T-helper 1 cell treated with Interleukin-12 subunit alpha and Interleukin-12 subunit beta and Interleukin-4 antibody, amounts not matched to agents 30 ng/mL and 1 ng/mL, for 36 hours (primary cell): ENCODE measurements at regions not wholly inside any gene's neighbourhood (a gene's known extent, or its start where the extent isn't known, plus 50 kb on each side); places are given as distances from the start of the nearest gene placed in this dataset.

ENCODE experiments used
- intact Hi-C: fragments of 100-400 bp; cut with micrococcal nuclease; formaldehyde crosslinking; loops from one replicate; pipeline ENCODE4 v1.15.1; 2024

DNA sequence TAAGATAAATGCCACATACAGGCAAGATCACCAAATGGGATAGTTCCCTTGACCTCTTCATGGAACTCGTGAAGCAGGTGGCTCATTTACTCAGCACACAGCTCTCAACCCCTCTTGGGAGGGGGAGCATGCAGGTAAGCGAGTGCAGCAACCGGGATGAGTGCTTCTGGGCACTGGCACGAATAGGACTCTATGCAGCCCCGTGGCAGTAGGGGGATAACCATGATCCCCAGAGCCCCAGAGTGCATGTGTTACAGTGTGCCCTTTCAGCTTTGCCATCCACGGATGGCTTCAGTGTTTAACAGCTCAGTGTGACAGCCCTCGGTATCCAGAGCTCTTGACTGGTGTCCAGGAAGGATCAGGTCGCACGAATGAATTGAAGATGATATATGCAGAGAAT lies 1187.1 kb downstream of the CDH9 start:
- intact Hi-C loops = no loop called here

DNA sequence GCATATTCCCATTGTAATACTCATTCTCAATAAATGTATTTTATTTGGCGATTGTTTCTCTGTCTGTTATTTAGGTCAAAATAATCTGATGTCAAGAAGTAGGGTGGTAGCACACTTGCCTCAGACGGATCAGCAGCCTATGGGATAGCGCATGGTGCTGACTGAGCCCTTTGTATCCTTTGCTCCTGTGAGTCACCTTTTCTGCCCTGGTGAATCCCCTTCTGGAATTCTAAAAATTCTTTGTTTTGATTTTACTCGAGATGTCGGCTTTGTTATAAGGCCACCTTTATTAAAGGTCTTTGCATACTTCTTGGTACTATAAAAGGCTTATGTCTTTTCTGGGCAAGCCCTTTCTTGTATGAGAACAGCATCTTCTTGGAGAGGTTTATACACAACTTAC lies 1187.8 kb downstream of the CDH9 start:
- intact Hi-C loops = no loop called here

DNA sequence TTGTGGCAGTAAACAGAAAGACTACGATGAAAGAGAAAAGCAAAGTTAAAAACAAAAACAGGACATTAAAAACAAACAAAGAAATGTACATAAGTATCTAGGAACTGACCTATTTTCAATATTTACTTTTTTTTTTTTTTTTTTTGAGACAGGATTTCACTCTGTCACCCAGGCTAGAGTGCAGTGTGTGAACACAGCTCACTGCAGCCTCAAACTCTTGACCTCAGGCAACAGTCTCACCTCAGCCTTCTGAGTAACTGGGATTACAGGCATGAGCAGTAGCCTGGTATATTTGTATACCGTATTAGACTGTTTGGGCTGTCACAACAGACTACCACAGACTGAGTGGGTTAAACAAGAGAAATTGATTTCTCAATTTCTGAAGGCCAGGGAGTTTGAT lies 1189.1 kb downstream of the CDH9 start:
- intact Hi-C loops = no loop called here

DNA sequence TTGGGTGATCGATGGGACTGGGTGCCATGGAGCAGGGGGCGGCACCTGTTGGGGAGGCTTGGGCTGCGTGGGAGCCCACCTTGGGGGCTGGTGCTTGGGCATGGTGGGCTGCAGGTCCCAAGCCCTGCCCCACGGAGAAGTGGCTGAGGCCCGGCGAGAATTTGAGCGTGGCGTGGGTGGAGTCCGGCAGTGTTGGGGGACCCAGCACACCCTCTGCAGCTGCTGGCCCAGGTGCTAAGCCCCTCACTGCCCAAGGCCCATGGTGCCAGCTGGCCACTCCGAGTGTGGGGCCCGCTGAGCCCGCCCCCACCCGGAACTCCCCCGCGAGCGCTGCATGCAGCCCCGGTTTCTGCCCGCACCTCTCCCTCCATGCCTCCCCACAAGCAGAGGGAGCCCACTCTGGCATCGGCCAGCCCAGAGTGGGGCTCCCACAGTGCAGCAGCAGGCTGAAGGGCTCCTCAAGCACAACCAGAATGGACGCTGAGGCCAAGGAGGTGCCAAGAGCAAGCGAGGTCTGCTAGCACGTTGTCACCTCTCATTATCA lies 1178.6 kb upstream of the CDH10 start:
- intact Hi-C loops = no loop called here
